Liver (tissue), 8 donors: ENCODE measurements at regions not wholly inside any gene's neighbourhood (a gene's known extent, or its start where the extent isn't known, plus 50 kb on each side); places are given as distances from the start of the nearest gene placed in this dataset.

Experiments
- DNase-seq: peaks from one replicate; pipeline ENCODE4 v3.0.0-alpha.2; 2017; ENCODE audit warnings: low spot score
- H3K27ac ChIP-seq, 2 donors: one replicate each; pipeline ENCODE4 v1.7.0; 2013; ENCODE audit warnings: inconsistent platforms in 2 of 2, low read length in 2 of 2, control low read depth in 1 of 2, low read depth in 1 of 2, mild to moderate bottlenecking in 1 of 2
- H3K27me3 ChIP-seq, 4 donors: one replicate each; pipeline versions ENCODE4 v1.6.1 to v1.7.0; 2013; ENCODE audit warnings: low read length in 3 of 4, inconsistent platforms in 1 of 4, mild to moderate bottlenecking in 1 of 4, moderate library complexity in 1 of 4; ENCODE audit not compliant: control insufficient read depth in 4 of 4, insufficient read depth in 4 of 4
- H3K36me3 ChIP-seq, 4 donors: one replicate each; pipeline versions ENCODE4 v1.6.1 to v1.7.0; 2013; ENCODE audit warnings: low read length in 3 of 4, mild to moderate bottlenecking in 3 of 4, low read depth in 1 of 4, moderate library complexity in 1 of 4; ENCODE audit not compliant: control insufficient read depth in 4 of 4, insufficient read depth in 3 of 4
- H3K4me1 ChIP-seq, 4 donors: one replicate each; pipeline versions ENCODE4 v1.6.1 to v1.7.0; 2013; ENCODE audit warnings: low read length in 3 of 4, mild to moderate bottlenecking in 3 of 4, moderate library complexity in 1 of 4; ENCODE audit not compliant: control insufficient read depth in 4 of 4, insufficient read depth in 4 of 4
- H3K4me3 ChIP-seq, 3 donors: one replicate each; pipeline versions ENCODE4 v1.6.1 to v1.7.0; 2013; ENCODE audit warnings: low read length in 3 of 3, control low read depth in 1 of 3, low read depth in 1 of 3, mild to moderate bottlenecking in 1 of 3
- H3K9ac ChIP-seq, 2 donors: one replicate each; pipeline ENCODE4 v1.7.0; 2013; ENCODE audit warnings: low read length in 2 of 2, mild to moderate bottlenecking in 2 of 2, moderate library complexity in 2 of 2, control low read depth in 1 of 2, low read depth in 1 of 2
- H3K9me3 ChIP-seq, 4 donors: one replicate each; pipeline versions ENCODE4 v1.6.1 to v1.7.0; 2013; ENCODE audit warnings: low read length in 3 of 4; ENCODE audit not compliant: control insufficient read depth in 4 of 4
- EGR1 ChIP-seq, 2 donors: IDR thresholded peaks; 2 replicates each; pipeline ENCODE4 v1.6.1; 2016 to 2018; ENCODE audit warnings: antibody characterized with exemption in 2 of 2, low read depth in 2 of 2
- FOXA1 ChIP-seq: IDR thresholded peaks from 2 replicates; pipeline ENCODE4 v1.6.1; 2016; ENCODE audit warnings: antibody characterized with exemption
- FOXA2 ChIP-seq: IDR thresholded peaks from 2 replicates; pipeline ENCODE4 v1.6.1; 2016; ENCODE audit warnings: antibody characterized with exemption
- GABPA ChIP-seq, 2 donors: IDR thresholded peaks in 1 of 2; conservative IDR thresholded peaks in 1 of 2; 2 replicates each; pipeline ENCODE4 v1.6.1; 2016; ENCODE audit warnings: antibody characterized with exemption in 2 of 2, mild to moderate bottlenecking in 1 of 2, moderate library complexity in 1 of 2
- HNF4A ChIP-seq, 2 donors: conservative IDR thresholded peaks; 2 replicates each; pipeline ENCODE4 v1.6.1; 2016; ENCODE audit warnings: antibody characterized with exemption in 2 of 2, mild to moderate bottlenecking in 2 of 2
- HNF4G ChIP-seq: IDR thresholded peaks from 2 replicates; pipeline ENCODE4 v1.6.1; 2016; ENCODE audit warnings: antibody characterized with exemption
- JUND ChIP-seq, 2 donors: IDR thresholded peaks; 2 replicates each; pipeline ENCODE4 v1.6.1; 2016; ENCODE audit warnings: antibody characterized with exemption in 2 of 2
- NR2F2 ChIP-seq: IDR thresholded peaks from 2 replicates; pipeline ENCODE4 v1.6.1; 2016; ENCODE audit warnings: antibody characterized with exemption
- RAD21 ChIP-seq, 2 donors: IDR thresholded peaks; 2 replicates each; pipeline ENCODE4 v1.6.1; 2016; ENCODE audit warnings: antibody characterized with exemption in 2 of 2, mild to moderate bottlenecking in 2 of 2
- RXRA ChIP-seq, 2 donors: IDR thresholded peaks; 2 replicates each; pipeline ENCODE4 v1.6.1; 2017 to 2018; ENCODE audit warnings: antibody characterized with exemption in 2 of 2, mild to moderate bottlenecking in 1 of 2
- SP1 ChIP-seq: IDR thresholded peaks from 2 replicates; pipeline ENCODE4 v1.6.1; 2018; ENCODE audit warnings: antibody characterized with exemption, mild to moderate bottlenecking
- TAF1 ChIP-seq: conservative IDR thresholded peaks from 2 replicates; pipeline ENCODE4 v1.6.1; 2016; ENCODE audit warnings: antibody characterized with exemption, mild to moderate bottlenecking
- YY1 ChIP-seq: IDR thresholded peaks from 2 replicates; pipeline ENCODE4 v1.6.1; 2016; ENCODE audit warnings: antibody characterized with exemption, mild to moderate bottlenecking
- WGBS: extraction: QIAGEN DNeasy Blood & Tissue Kit; methylation state at CpG from one replicate; pipeline ENCODE4 v1.1.7; 2013; 5-methylcytosine and 5-hydroxymethylcytosine counted together
- TF ChIP-seq, protein P1 (sequence below): fragments of 150-350 bp; IDR thresholded peaks from 2 replicates; pipeline ENCODE4 v1.5.1; 2017; ENCODE audit warnings: improper control_type of control experiment, low read depth, low read length; ENCODE audit not compliant: missing input control
- TF ChIP-seq, protein P2 (sequence below): IDR thresholded peaks from 2 replicates; pipeline ENCODE4 v1.6.1; 2016; ENCODE audit warnings: antibody characterized with exemption
- TF ChIP-seq, protein P3 (sequence below): IDR thresholded peaks from 2 replicates; pipeline ENCODE4 v1.6.1; 2016; ENCODE audit warnings: antibody characterized with exemption, mild to moderate bottlenecking
- TF ChIP-seq, protein P4 (sequence below): IDR thresholded peaks from 2 replicates; pipeline ENCODE4 v1.6.1; 2016; ENCODE audit warnings: antibody characterized with exemption
- TF ChIP-seq, protein P5 (sequence below): IDR thresholded peaks from 2 replicates; pipeline ENCODE4 v1.6.1; 2016; ENCODE audit warnings: antibody characterized with exemption
- donor health status: healthy.
- donor health status: healthy.
- donor health status: healthy.
- donor health status: healthy.
- donor health status: healthy.

DNA sequence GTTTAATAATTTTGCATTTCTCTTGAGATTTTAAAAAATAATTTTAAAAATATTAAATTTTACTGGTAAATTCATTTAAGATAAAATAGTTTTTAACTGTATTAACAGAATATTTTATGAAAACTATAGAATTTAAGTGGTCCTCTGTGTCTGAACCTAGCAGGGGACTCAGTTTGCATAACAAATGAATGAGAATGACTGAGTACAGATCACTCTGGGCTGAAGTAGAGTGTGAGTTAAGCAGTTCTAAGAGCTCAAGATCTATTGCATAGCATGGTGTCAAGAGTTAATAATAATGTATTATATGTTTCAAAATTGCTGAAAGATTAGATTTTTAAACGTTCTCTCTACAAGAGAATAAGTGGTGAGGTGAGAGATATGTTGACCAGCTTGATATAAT lies 348.3 kb upstream of the SLITRK1 start:
- DNase-seq, result no peak
- Histone ChIP-seq H3K9ac (no peak overlapping the region), H3K9me3 (no peaks in the 10 kb centered on the region), H3K4me3 (no peak overlapping the region), H3K36me3 (no peaks in the 10 kb centered on the region), H3K4me1 (no peaks in the 10 kb centered on the region), H3K27ac (no peak overlapping the region), H3K27me3 (no peaks in the 10 kb centered on the region)
- TF ChIP-seq HNF4A (conservative IDR thresholded peaks at IDR 0.05), result no peak
- TF ChIP-seq YY1, result no peak
- TF ChIP-seq NR2F2, result no peak
- TF ChIP-seq, protein P1, sequence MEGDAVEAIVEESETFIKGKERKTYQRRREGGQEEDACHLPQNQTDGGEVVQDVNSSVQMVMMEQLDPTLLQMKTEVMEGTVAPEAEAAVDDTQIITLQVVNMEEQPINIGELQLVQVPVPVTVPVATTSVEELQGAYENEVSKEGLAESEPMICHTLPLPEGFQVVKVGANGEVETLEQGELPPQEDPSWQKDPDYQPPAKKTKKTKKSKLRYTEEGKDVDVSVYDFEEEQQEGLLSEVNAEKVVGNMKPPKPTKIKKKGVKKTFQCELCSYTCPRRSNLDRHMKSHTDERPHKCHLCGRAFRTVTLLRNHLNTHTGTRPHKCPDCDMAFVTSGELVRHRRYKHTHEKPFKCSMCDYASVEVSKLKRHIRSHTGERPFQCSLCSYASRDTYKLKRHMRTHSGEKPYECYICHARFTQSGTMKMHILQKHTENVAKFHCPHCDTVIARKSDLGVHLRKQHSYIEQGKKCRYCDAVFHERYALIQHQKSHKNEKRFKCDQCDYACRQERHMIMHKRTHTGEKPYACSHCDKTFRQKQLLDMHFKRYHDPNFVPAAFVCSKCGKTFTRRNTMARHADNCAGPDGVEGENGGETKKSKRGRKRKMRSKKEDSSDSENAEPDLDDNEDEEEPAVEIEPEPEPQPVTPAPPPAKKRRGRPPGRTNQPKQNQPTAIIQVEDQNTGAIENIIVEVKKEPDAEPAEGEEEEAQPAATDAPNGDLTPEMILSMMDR, result no peak
- no peak for TF ChIP-seq JUND (IDR thresholded peaks at IDR 0.05)
- TF ChIP-seq, protein P2, sequence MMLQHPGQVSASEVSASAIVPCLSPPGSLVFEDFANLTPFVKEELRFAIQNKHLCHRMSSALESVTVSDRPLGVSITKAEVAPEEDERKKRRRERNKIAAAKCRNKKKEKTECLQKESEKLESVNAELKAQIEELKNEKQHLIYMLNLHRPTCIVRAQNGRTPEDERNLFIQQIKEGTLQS, result no peak
- TF ChIP-seq, protein P3, sequence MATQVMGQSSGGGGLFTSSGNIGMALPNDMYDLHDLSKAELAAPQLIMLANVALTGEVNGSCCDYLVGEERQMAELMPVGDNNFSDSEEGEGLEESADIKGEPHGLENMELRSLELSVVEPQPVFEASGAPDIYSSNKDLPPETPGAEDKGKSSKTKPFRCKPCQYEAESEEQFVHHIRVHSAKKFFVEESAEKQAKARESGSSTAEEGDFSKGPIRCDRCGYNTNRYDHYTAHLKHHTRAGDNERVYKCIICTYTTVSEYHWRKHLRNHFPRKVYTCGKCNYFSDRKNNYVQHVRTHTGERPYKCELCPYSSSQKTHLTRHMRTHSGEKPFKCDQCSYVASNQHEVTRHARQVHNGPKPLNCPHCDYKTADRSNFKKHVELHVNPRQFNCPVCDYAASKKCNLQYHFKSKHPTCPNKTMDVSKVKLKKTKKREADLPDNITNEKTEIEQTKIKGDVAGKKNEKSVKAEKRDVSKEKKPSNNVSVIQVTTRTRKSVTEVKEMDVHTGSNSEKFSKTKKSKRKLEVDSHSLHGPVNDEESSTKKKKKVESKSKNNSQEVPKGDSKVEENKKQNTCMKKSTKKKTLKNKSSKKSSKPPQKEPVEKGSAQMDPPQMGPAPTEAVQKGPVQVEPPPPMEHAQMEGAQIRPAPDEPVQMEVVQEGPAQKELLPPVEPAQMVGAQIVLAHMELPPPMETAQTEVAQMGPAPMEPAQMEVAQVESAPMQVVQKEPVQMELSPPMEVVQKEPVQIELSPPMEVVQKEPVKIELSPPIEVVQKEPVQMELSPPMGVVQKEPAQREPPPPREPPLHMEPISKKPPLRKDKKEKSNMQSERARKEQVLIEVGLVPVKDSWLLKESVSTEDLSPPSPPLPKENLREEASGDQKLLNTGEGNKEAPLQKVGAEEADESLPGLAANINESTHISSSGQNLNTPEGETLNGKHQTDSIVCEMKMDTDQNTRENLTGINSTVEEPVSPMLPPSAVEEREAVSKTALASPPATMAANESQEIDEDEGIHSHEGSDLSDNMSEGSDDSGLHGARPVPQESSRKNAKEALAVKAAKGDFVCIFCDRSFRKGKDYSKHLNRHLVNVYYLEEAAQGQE, result no peak
- TF ChIP-seq FOXA2, result no peak
- no peak for TF ChIP-seq GABPA (IDR thresholded peaks at IDR 0.05 in 1 of 2, conservative IDR thresholded peaks at IDR 0.05 in 1 of 2)
- no peak for TF ChIP-seq EGR1 (IDR thresholded peaks at IDR 0.05; ENCODE audit: low read depth in 2 of 2)
- TF ChIP-seq, protein P4, sequence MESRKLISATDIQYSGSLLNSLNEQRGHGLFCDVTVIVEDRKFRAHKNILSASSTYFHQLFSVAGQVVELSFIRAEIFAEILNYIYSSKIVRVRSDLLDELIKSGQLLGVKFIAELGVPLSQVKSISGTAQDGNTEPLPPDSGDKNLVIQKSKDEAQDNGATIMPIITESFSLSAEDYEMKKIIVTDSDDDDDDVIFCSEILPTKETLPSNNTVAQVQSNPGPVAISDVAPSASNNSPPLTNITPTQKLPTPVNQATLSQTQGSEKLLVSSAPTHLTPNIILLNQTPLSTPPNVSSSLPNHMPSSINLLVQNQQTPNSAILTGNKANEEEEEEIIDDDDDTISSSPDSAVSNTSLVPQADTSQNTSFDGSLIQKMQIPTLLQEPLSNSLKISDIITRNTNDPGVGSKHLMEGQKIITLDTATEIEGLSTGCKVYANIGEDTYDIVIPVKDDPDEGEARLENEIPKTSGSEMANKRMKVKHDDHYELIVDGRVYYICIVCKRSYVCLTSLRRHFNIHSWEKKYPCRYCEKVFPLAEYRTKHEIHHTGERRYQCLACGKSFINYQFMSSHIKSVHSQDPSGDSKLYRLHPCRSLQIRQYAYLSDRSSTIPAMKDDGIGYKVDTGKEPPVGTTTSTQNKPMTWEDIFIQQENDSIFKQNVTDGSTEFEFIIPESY, result no peak
- no peak for TF ChIP-seq SP1
- whole genome bisulfite sequencing, result 29% methylated on average over 1 of the region's 1 CpG

DNA sequence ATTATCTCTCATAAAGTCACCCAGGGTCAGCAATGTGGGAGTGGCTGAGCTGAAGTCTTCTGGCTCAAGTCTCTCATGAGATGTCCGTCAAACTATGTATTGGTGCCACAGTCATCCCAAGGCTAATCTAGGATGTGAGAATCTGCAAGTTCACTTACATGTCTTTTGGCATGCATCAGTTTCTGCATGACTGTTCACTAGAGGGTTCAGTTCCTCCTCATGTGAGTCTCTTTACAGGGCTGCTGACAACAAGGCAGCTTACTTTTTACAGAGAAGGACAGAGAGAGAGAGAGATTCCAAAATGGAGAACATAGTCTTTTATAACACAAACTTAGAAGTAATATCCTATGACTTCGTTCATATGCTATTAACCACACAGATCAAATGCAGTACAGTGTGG lies 328.8 kb upstream of the SLITRK1 start:
- H3K36me3 ChIP-seq, result no peaks in the 10 kb centered on the region
- H3K9ac ChIP-seq, result no peak overlapping the region
- DNase-seq, result no peak
- H3K27me3 ChIP-seq, result no peaks in the 10 kb centered on the region
- H3K27ac ChIP-seq, result no peak overlapping the region
- H3K4me1 ChIP-seq, result no peaks in the 10 kb centered on the region
- H3K9me3 ChIP-seq, result no peaks in the 10 kb centered on the region
- H3K4me3 ChIP-seq, result no peak overlapping the region
- 70% methylated on average over 2 of the region's 2 CpGs for WGBS
- TF ChIP-seq RAD21 (IDR thresholded peaks at IDR 0.05), result no peak
- TF ChIP-seq, protein P1, result no peak
- TF ChIP-seq EGR1 (IDR thresholded peaks at IDR 0.05; ENCODE audit: low read depth in 2 of 2), result no peak
- TF ChIP-seq GABPA (IDR thresholded peaks at IDR 0.05 in 1 of 2, conservative IDR thresholded peaks at IDR 0.05 in 1 of 2), result no peak
- TF ChIP-seq, protein P5, sequence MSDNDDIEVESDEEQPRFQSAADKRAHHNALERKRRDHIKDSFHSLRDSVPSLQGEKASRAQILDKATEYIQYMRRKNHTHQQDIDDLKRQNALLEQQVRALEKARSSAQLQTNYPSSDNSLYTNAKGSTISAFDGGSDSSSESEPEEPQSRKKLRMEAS, result no peak
- no peak for TF ChIP-seq YY1
- TF ChIP-seq NR2F2, result no peak
- TF ChIP-seq TAF1, result no peak
- no peak for TF ChIP-seq RXRA (IDR thresholded peaks at IDR 0.05)
- TF ChIP-seq FOXA2, result no peak
- TF ChIP-seq, protein P4, result no peak
- TF ChIP-seq JUND (IDR thresholded peaks at IDR 0.05), result no peak
- no peak for TF ChIP-seq SP1
- no peak for TF ChIP-seq FOXA1
- no peak for TF ChIP-seq HNF4G
- no peak for TF ChIP-seq HNF4A (conservative IDR thresholded peaks at IDR 0.05)
- TF ChIP-seq, protein P2, result no peak
